ENCODE measurements at regions not wholly inside any gene's neighbourhood (a gene's known extent, or its start where the extent isn't known, plus 50 kb on each side); places are given as distances from the start of the nearest gene placed in this dataset.

GRCh38 chr5:3269395-3270169 lies 326.1 kb upstream of the IRX1 start:
- TF ChIP-seq CTCF (IDR thresholded peaks at IDR 0.05) (no peak), POLR2A (IDR thresholded peaks at IDR 0.05) (no peak)

Measured in body of pancreas (tissue), 4 donors.